Lung (tissue), 11 donors: ENCODE measurements at regions not wholly inside any gene's neighbourhood (a gene's known extent, or its start where the extent isn't known, plus 50 kb on each side); places are given as distances from the start of the nearest gene placed in this dataset.

Source experiments
- ATAC-seq: fragments of 200-7000 bp; cut with Tn5 transposase; one replicate; pipeline ENCODE4 v1.9.1; 2020; ENCODE audit warnings: moderate number of reproducible peaks; ENCODE audit not compliant: insufficient read depth, low FRiP score
- DNase-seq, 3 donors: peaks; one replicate each; pipeline ENCODE4 v3.0.0-alpha.2; 2013 to 2017
- H3K27ac ChIP-seq, 2 donors: one replicate each; pipeline ENCODE4 v1.5.1; 2013; ENCODE audit warnings: mild to moderate bottlenecking in 2 of 2, moderate library complexity in 2 of 2, control low read depth in 1 of 2, inconsistent platforms in 1 of 2, low read depth in 1 of 2, low read length in 1 of 2
- H3K27me3 ChIP-seq, 3 donors: one replicate each; pipeline ENCODE4 v1.5.1; 2013; ENCODE audit warnings: low read length in 2 of 3; ENCODE audit not compliant: control insufficient read depth in 3 of 3, insufficient read depth in 3 of 3
- H3K36me3 ChIP-seq, 4 donors: one replicate each; pipeline ENCODE4 v1.5.1; 2013; ENCODE audit warnings: low read length in 4 of 4, mild to moderate bottlenecking in 1 of 4, moderate library complexity in 1 of 4; ENCODE audit not compliant: control insufficient read depth in 4 of 4, insufficient read depth in 4 of 4
- H3K4me1 ChIP-seq, 5 donors: one replicate each; pipeline ENCODE4 v1.5.1; 2013; ENCODE audit warnings: low read length in 5 of 5, mild to moderate bottlenecking in 2 of 5, moderate library complexity in 1 of 5; ENCODE audit not compliant: control insufficient read depth in 5 of 5, insufficient read depth in 5 of 5
- H3K4me3 ChIP-seq: one replicate; pipeline ENCODE4 v1.5.1; 2013; ENCODE audit warnings: mild to moderate bottlenecking, control low read depth, moderate library complexity
- H3K9ac ChIP-seq, 2 donors: one replicate each; pipeline ENCODE4 v1.5.1; 2013; ENCODE audit warnings: low read length in 2 of 2, control low read depth in 1 of 2; ENCODE audit not compliant: insufficient read depth in 1 of 2
- H3K9me3 ChIP-seq, 4 donors: one replicate each; pipeline ENCODE4 v1.5.1; 2013; ENCODE audit warnings: low read length in 3 of 4, mild to moderate bottlenecking in 1 of 4, moderate library complexity in 1 of 4; ENCODE audit not compliant: control insufficient read depth in 4 of 4, insufficient read depth in 3 of 4
- WGBS, 2 donors: extraction: QIAGEN DNeasy Blood & Tissue Kit; methylation state at CpG; one replicate each; pipeline ENCODE4 v1.1.7; 2013; 5-methylcytosine and 5-hydroxymethylcytosine counted together
- TF ChIP-seq, protein P1 (sequence below): IDR thresholded peaks from 2 replicates; pipeline ENCODE4 v1.5.1; 2012; ENCODE audit warnings: mild to moderate bottlenecking; ENCODE audit errors: control extremely low read depth, extremely low read depth
- donor health status: control.
- donor health status: control.
- donor health status: Bipolar disorder and iron deficiency.
- donor health status: healthy.
- donor health status: DM: yes; HTN: yes; CAD: no.

- no peaks in the 10 kb centered on the region for H3K36me3 ChIP-seq
- no peak for ATAC-seq
- H3K27me3 ChIP-seq, result no peaks in the 10 kb centered on the region
- no peak for DNase-seq
- H3K27ac ChIP-seq, result no peak overlapping the region
- no peaks in the 10 kb centered on the region for H3K9me3 ChIP-seq
- no peak overlapping the region for H3K9ac ChIP-seq
- H3K4me1 ChIP-seq, result no peaks in the 10 kb centered on the region
- no peak overlapping the region for H3K4me3 ChIP-seq
- TF ChIP-seq, protein P1, sequence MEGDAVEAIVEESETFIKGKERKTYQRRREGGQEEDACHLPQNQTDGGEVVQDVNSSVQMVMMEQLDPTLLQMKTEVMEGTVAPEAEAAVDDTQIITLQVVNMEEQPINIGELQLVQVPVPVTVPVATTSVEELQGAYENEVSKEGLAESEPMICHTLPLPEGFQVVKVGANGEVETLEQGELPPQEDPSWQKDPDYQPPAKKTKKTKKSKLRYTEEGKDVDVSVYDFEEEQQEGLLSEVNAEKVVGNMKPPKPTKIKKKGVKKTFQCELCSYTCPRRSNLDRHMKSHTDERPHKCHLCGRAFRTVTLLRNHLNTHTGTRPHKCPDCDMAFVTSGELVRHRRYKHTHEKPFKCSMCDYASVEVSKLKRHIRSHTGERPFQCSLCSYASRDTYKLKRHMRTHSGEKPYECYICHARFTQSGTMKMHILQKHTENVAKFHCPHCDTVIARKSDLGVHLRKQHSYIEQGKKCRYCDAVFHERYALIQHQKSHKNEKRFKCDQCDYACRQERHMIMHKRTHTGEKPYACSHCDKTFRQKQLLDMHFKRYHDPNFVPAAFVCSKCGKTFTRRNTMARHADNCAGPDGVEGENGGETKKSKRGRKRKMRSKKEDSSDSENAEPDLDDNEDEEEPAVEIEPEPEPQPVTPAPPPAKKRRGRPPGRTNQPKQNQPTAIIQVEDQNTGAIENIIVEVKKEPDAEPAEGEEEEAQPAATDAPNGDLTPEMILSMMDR, result no peak
Measured at GRCh38 chr9:2321523-2322148, 300.0 kb upstream of the VLDLR start.

GRCh38 chr9:2324742-2325141, 296.8 kb upstream of the VLDLR start:
- H3K4me1 ChIP-seq, result no peaks in the 10 kb centered on the region
- 88 to 89% methylated on average over 2 of the region's 2 CpGs for WGBS, 2 donors
- H3K9me3 ChIP-seq, result no peaks in the 10 kb centered on the region
- H3K36me3 ChIP-seq, result no peaks in the 10 kb centered on the region
- DNase-seq (no peak), ATAC-seq (no peak)
- no peaks in the 10 kb centered on the region for H3K27me3 ChIP-seq
- TF ChIP-seq, protein P1, result no peak
- no peak overlapping the region for H3K27ac ChIP-seq
- no peak overlapping the region for H3K9ac ChIP-seq
- no peak overlapping the region for H3K4me3 ChIP-seq

GRCh38 chr9:2332663-2333062, 288.9 kb upstream of the VLDLR start:
- Histone ChIP-seq H3K9me3 (no peaks in the 10 kb centered on the region), H3K4me1 (peaks cover 0 to 13% (median 5%) of the 10 kb centered on the region in 5 donors), H3K4me3 (no peak overlapping the region), H3K27ac (no peak overlapping the region), H3K27me3 (no peaks in the 10 kb centered on the region), H3K9ac (no peak overlapping the region), H3K36me3 (no peaks in the 10 kb centered on the region)
- TF ChIP-seq, protein P1, result no peak
- 56 to 83% methylated on average over 4 of the region's 4 CpGs for WGBS, 2 donors
- ATAC-seq (no peak), DNase-seq (no peak)

DNA sequence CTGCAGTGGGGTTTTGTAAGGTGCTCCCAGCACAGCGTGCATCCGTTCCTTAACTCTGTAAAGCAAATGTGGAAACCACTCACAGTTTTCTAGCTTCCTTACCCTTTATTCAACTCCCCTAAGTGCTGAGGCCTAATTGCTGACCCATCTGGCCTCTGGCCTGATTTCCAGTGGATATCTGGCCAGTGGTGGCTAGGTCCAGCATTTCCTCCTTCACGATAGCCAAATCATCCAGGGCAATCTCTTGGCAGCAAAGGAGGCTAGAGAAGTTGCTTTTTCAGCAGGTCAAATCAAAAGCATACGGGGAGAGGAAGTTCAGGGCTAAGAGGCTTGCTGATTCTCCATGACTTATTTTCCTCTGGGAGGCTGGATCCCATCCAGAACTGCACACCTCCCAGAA, 286.3 kb upstream of the VLDLR start:
- H3K27me3 ChIP-seq, result no peaks in the 10 kb centered on the region
- DNase-seq, result no peak
- no peaks in the 10 kb centered on the region for H3K36me3 ChIP-seq
- no peak overlapping the region for H3K9ac ChIP-seq
- 67 to 74% methylated on average over 4 of the region's 4 CpGs for WGBS, 2 donors
- H3K27ac ChIP-seq, result no peak overlapping the region
- TF ChIP-seq, protein P1, result no peak
- H3K4me3 ChIP-seq, result no peak overlapping the region
- no peak for ATAC-seq
- no peaks in the 10 kb centered on the region for H3K9me3 ChIP-seq
- peaks cover 0 to 35% (median 5%) of the 10 kb centered on the region in 5 donors for H3K4me1 ChIP-seq
